ENCODE measurements at regions not wholly inside any gene's neighbourhood (a gene's known extent, or its start where the extent isn't known, plus 50 kb on each side); places are given as distances from the start of the nearest gene placed in this dataset.
"Not testable (repeated sequence)": the region's sequence is repeated elsewhere in the genome, so short reads cannot be mapped to it uniquely, and the experiment has no call there.

GRCh38 chr14:80304125-80304766 lies 92.9 kb upstream of the DIO2 start:
- H3K27ac ChIP-seq, result no peak overlapping the region
- ChIA-PET POLR2A (ENCODE audit: low non-redundant PET) (no interaction called here), CTCF (interaction anchor here (0.7 kb wide), 1 partner anchor 803 kb away, joined by 3 read pairs; no protein-coding TSS in a partner anchor)
- no peak for DNase-seq (ENCODE audit: low spot score)
- TF ChIP-seq CTCF (conservative IDR thresholded peaks at IDR 0.05; ENCODE audit: low read depth), result no peak

GRCh38 chr14:80300351-80300750 lies 89.0 kb upstream of the DIO2 start:
- POLR2A ChIA-PET (ENCODE audit: low non-redundant PET), result no interaction called here
- CTCF ChIA-PET, result no interaction called here
- DNase-seq (ENCODE audit: low spot score), result no peak
- H3K27ac ChIP-seq, result no peak overlapping the region
- no peak for TF ChIP-seq CTCF (conservative IDR thresholded peaks at IDR 0.05; ENCODE audit: low read depth)

DNA sequence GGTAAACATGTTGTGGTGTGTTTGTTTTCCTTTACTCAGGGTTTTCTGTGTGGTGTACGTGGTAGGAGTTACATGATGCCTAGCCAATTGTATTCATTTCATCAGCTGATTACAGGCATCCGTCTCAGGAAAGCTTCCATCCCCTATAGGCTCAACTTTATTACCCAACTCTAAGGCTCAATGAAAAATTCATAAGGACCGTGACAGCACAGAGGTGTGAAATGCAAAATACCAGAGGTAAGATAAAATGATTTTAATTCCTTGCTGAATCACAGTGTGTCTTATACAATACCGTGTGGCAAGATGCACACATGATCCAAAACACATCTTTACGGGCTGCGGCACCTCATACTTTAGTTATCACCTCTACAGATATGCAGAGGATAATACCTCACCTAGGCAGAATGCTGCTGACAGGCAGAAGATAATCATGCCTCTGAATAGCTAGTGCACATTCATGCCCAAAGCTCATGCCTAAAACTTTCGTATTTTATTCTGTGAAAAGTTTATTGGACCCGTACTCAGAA lies 87.2 kb upstream of the DIO2 start:
- ChIA-PET POLR2A (ENCODE audit: low non-redundant PET) (no interaction called here), CTCF (interaction anchor here (0.7 kb wide), 1 partner anchor 17 kb away, joined by 4 read pairs; no protein-coding TSS in a partner anchor)
- no peak for TF ChIP-seq CTCF (conservative IDR thresholded peaks at IDR 0.05; ENCODE audit: low read depth)
- no peak overlapping the region for H3K27ac ChIP-seq
- no peak for DNase-seq (ENCODE audit: low spot score)

DNA sequence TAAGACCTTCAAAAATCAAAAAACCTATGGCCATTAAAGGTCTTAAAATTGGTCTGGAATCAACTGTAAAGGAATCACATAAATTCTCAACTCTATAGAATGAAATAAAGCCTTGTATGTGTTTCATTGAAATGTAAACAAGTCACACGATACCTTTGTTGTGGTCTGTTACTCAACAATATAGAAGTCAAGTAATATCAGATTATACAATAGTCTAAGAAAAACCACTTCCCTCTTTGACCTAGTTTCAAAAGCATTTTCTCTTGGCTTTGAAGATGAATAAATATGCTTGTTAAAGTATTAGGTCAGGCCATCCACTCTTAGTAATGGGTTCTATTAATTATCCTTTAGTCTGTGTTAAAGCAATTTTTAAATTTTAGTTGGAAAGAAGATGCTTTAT lies 79.8 kb upstream of the DIO2 start:
- ChIA-PET POLR2A (ENCODE audit: low non-redundant PET) (no interaction called here), CTCF (no interaction called here)
- TF ChIP-seq CTCF (conservative IDR thresholded peaks at IDR 0.05; ENCODE audit: low read depth), result no peak
- no peak for DNase-seq (ENCODE audit: low spot score)
- no peak overlapping the region for H3K27ac ChIP-seq

GRCh38 chr14:80286744-80287143 lies 75.4 kb upstream of the DIO2 start:
- CTCF ChIA-PET; H3K27ac ChIP-seq; DNase-seq (ENCODE audit: low spot score); POLR2A ChIA-PET (ENCODE audit: low non-redundant PET): not testable (repeated sequence)

DNA sequence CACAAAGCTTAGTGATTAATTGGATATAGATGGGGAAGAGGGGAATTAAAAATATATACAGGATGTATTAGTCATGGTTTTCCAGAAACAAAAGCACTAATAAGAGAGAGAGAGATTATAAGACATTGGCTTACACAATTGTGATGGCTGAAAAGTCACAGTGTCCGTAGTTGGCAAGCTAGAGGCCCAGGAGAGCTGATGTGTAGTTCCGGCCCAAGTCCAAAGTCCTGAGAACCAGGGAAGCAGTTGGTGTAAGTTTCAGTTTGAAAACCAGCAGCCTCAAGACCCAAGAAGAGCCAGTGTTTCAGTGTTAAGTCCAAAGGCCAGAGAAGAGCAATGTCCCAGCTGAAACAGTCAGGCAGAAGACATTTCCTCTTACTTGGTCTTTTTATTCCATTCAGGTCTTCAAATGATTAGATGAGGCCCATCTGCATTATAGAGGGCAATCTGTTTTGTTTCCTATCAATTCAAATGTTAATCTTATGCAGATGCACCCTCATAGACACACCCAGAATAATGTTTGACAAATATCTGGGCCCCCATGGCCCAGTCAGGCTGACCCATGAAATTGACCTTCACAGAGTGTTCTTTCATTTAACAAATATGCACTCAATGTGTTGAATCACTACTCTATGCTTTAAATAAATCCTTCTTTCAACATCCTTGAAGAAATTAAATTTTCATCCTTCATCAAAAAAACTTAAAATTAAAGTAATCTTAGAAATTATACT lies 67.2 kb upstream of the DIO2 start:
- TF ChIP-seq CTCF (conservative IDR thresholded peaks at IDR 0.05; ENCODE audit: low read depth), result no peak
- no peak for DNase-seq (ENCODE audit: low spot score)
- H3K27ac ChIP-seq, result no peak overlapping the region
- ChIA-PET POLR2A (ENCODE audit: low non-redundant PET) (no interaction called here), CTCF (interaction anchor here (0.6 to 0.8 kb wide), 2 partner anchors 11 to 223 kb away, joined by 3 read pairs; no protein-coding TSS in a partner anchor)
